Gastrocnemius medialis (tissue), 4 donors: ENCODE measurements at regions not wholly inside any gene's neighbourhood (a gene's known extent, or its start where the extent isn't known, plus 50 kb on each side); places are given as distances from the start of the nearest gene placed in this dataset.

Experiments
- CTCF ChIP-seq, 5 experiments: fragments of 450-650 bp in 3 of 5; fragments of 200-600 bp in 2 of 5; sonication (generic) in 2 of 5; IDR thresholded peaks in 4 of 5; conservative IDR thresholded peaks in 1 of 5; 1 replicate in 4 of 5; 2 replicates in 1 of 5; pipeline ENCODE4 v1.5.1; 2016 to 2019; ENCODE audit warnings: antibody characterized with exemption in 5 of 5, mild to moderate bottlenecking in 3 of 5, moderate library complexity in 3 of 5
- POLR2A ChIP-seq, 2 donors: fragments of 450-650 bp; IDR thresholded peaks; one replicate each; pipeline ENCODE4 v1.6.1; 2017; ENCODE audit warnings: antibody characterized with exemption in 2 of 2, mild to moderate bottlenecking in 2 of 2, moderate library complexity in 2 of 2

- TF ChIP-seq POLR2A (IDR thresholded peaks at IDR 0.05) (no peak), CTCF (IDR thresholded peaks at IDR 0.05 in 4 of 5, conservative IDR thresholded peaks at IDR 0.05 in 1 of 5) (no peak)
These were observed 113.8 kb upstream of the G2E3 start for GRCh38 chr14:30445011-30445793.
